ENCODE measurements at regions not wholly inside any gene's neighbourhood (a gene's known extent, or its start where the extent isn't known, plus 50 kb on each side); places are given as distances from the start of the nearest gene placed in this dataset.
"Not testable (repeated sequence)": the region's sequence is repeated elsewhere in the genome, so short reads cannot be mapped to it uniquely, and the experiment has no call there.

DNA sequence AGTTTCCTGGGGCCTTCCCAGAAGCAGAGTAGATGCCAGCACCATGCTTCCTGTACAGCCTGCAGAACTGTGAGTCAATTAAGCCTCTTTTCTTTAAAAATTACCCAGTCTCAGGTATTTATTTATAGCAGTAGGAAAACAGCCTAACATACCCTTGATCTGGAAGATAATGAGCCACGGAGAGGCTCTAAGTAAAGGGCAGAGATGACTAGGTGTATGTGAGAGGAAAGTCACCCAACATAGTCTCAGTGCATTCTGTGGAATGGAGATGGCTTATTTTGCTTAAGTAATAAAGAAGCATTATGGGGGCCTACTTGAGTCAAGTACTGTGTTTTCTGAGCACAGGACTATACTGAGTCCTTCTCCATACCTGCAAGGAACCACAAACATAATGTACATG lies 199.5 kb downstream of the CPEB2 start:
- H3K27ac Mint-ChIP-seq = no peak overlapping the region
- H3K4me3 Mint-ChIP-seq = no peak overlapping the region
- intact Hi-C loops (cut with micrococcal nuclease) = no loop called here
- peaks cover 13% of the 10 kb centered on the region for H3K9me3 Mint-ChIP-seq
- no peaks in the 10 kb centered on the region for H3K4me1 Mint-ChIP-seq (ENCODE audit: low read depth)
- DNase-seq = no peak
- peaks cover 4% of the 10 kb centered on the region for H3K36me3 Mint-ChIP-seq (ENCODE audit: low read depth)
- CTCF ChIA-PET = no interaction called here
- peaks cover 6% of the 10 kb centered on the region for H3K27me3 Mint-ChIP-seq (ENCODE audit: low read depth)

DNA sequence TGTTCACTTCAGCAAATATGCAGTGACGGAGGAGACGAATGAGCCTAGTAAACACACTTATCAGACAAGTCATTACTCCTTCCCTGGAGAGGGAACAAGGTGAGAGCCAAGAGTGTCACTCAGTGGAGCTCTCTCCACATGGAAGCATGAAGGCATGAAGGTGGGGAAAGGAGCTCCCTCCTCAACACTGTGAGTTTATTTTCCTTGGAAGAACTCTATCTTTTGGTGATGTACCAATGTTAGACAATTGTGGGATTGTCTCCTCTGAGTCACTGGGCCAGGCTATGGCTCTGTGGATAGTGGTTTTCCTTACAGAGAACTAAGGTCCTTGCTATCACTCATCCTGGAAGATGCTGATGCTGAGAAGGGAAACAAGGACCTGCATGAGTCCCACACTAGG lies 200.2 kb downstream of the CPEB2 start:
- intact Hi-C loops (cut with micrococcal nuclease) = no loop called here
- H3K27me3 Mint-ChIP-seq (ENCODE audit: low read depth) = peaks cover 7% of the 10 kb centered on the region
- H3K4me3 Mint-ChIP-seq = no peak overlapping the region
- H3K27ac Mint-ChIP-seq = no peak overlapping the region
- peaks cover 20% of the 10 kb centered on the region for H3K9me3 Mint-ChIP-seq
- H3K36me3 Mint-ChIP-seq (ENCODE audit: low read depth) = peaks cover 5% of the 10 kb centered on the region
- no peaks in the 10 kb centered on the region for H3K4me1 Mint-ChIP-seq (ENCODE audit: low read depth)
- no peak for DNase-seq
- CTCF ChIA-PET = interaction anchor here (0.6 kb wide), 1 partner anchor 36 kb away, joined by 4 read pairs; no protein-coding TSS in a partner anchor

DNA sequence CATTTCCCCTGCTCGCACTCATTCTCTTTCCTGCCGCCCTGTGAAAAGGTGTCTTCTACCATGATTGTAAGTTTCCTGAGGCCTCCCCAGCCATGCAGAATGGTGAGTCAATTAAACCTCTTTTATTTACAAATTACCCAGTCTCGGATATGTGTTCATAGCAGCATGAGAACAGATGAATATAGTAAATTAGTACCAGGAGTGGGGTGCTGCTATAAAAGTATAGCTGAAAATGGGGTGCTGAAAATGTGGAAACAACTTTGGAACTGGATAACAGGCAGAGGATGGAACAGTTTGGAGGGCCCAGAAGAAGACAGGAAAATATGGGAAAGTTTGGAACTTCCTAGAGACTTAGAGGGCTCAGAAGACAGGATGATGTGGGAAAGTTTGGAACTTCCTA lies 204.2 kb downstream of the CPEB2 start:
- DNase-seq; H3K4me3 Mint-ChIP-seq; CTCF ChIA-PET; intact Hi-C loops (cut with micrococcal nuclease); H3K36me3 Mint-ChIP-seq (ENCODE audit: low read depth); H3K27me3 Mint-ChIP-seq (ENCODE audit: low read depth); H3K27ac Mint-ChIP-seq; H3K4me1 Mint-ChIP-seq (ENCODE audit: low read depth): not testable (repeated sequence)
- H3K9me3 Mint-ChIP-seq = peaks cover 25% of the 10 kb centered on the region

DNA sequence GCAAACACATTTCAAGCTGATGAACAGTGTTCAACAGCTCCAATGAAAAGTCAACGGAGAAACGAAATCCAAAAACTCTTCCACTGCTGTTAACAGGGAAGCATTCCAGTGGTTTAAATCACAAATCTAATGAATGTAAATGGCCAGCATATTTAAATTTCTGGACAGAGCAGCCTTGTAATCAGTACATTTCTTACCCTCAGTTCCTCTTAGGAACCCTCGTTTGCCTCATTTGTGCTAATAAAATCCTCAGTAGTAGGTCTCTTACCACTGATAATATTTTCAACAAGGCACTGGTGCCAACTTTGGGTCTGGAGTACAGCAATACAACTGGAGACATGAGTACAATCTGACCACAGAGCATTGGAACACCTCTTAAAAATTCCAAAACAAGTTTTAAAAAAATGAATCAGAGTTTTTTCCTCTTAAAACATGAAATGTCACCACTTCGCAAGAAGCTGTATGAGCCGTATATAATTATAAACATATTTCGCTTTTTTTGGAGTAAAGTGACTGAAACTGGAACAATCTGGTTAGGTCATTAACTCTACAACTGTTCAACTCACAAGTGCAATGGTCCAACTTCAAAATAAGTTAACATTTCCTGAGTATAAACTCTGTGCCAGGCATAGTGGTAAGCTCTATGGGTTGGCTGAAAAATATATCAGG lies 211.2 kb downstream of the CPEB2 start:
- Mint-ChIP-seq H3K9me3 (no peaks in the 10 kb centered on the region), H3K36me3 (ENCODE audit: low read depth) (no peaks in the 10 kb centered on the region), H3K4me1 (ENCODE audit: low read depth) (no peaks in the 10 kb centered on the region), H3K27me3 (ENCODE audit: low read depth) (peaks cover 6% of the 10 kb centered on the region), H3K27ac (no peak overlapping the region), H3K4me3 (no peak overlapping the region)
- no peak for DNase-seq
- intact Hi-C loops (cut with micrococcal nuclease) = no loop called here
- CTCF ChIA-PET = interaction anchor here (0.7 kb wide), 1 partner anchor 231 kb away, joined by 5 read pairs; no protein-coding TSS in a partner anchor

DNA sequence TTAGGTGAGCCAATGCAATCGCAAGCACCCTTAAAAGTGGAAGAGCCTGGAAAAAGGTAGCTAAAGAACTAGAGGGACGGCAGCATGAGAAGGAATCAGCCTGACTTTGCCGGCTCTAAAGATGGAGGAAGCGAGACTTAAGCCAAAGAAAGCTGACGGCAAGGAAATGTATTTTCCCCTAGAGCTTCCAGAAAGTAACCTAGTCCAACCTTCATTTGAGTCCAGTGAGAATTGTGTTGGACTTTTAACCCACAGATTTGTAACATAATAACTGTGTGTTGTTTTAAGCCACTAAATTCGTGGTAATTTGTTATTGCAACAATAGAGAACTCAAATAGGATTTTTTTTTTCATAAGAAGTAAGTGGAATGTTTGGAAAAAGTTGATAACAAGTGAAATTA lies 212.7 kb upstream of the C1QTNF7 start:
- H3K27me3 Mint-ChIP-seq (ENCODE audit: low read depth) = peaks cover 4% of the 10 kb centered on the region
- CTCF ChIA-PET = interaction anchor here (0.6 kb wide), 1 partner anchor 102 kb away, joined by 3 read pairs; no protein-coding TSS in a partner anchor
- H3K9me3 Mint-ChIP-seq = no peaks in the 10 kb centered on the region
- intact Hi-C loops (cut with micrococcal nuclease) = no loop called here
- no peak overlapping the region for H3K27ac Mint-ChIP-seq
- no peaks in the 10 kb centered on the region for H3K4me1 Mint-ChIP-seq (ENCODE audit: low read depth)
- H3K4me3 Mint-ChIP-seq = no peak overlapping the region
- DNase-seq = no peak
- no peaks in the 10 kb centered on the region for H3K36me3 Mint-ChIP-seq (ENCODE audit: low read depth)

DNA sequence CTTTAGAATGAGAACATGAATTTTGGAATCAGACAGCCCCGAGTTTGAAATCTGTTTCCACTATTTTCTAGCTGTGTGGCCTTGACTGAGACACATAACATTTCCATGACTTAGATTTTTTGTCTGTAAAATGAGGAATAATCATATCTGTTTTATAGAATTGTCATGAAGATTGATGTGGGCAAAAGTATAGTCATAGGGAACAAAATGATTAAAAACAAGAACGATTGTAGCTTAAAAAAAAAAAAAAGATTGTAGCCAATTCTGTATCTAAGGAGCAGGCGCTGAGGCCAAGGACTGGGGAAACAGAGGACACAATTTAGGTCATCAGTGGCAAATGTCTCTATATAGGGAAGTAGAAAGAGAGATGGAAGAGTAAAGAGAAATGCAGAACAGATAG lies 201.6 kb upstream of the C1QTNF7 start:
- no peak for DNase-seq
- intact Hi-C loops (cut with micrococcal nuclease) = no loop called here
- no peak overlapping the region for H3K27ac Mint-ChIP-seq
- no peaks in the 10 kb centered on the region for H3K36me3 Mint-ChIP-seq (ENCODE audit: low read depth)
- CTCF ChIA-PET = interaction anchor here (0.8 to 1.8 kb wide), 3 partner anchors 170 to 233 kb away, joined by 3 to 5 read pairs (median 3); no protein-coding TSS in a partner anchor
- H3K9me3 Mint-ChIP-seq = no peaks in the 10 kb centered on the region
- H3K4me1 Mint-ChIP-seq (ENCODE audit: low read depth) = peaks cover 2% of the 10 kb centered on the region
- no peak overlapping the region for H3K4me3 Mint-ChIP-seq
- no peaks in the 10 kb centered on the region for H3K27me3 Mint-ChIP-seq (ENCODE audit: low read depth)

DNA sequence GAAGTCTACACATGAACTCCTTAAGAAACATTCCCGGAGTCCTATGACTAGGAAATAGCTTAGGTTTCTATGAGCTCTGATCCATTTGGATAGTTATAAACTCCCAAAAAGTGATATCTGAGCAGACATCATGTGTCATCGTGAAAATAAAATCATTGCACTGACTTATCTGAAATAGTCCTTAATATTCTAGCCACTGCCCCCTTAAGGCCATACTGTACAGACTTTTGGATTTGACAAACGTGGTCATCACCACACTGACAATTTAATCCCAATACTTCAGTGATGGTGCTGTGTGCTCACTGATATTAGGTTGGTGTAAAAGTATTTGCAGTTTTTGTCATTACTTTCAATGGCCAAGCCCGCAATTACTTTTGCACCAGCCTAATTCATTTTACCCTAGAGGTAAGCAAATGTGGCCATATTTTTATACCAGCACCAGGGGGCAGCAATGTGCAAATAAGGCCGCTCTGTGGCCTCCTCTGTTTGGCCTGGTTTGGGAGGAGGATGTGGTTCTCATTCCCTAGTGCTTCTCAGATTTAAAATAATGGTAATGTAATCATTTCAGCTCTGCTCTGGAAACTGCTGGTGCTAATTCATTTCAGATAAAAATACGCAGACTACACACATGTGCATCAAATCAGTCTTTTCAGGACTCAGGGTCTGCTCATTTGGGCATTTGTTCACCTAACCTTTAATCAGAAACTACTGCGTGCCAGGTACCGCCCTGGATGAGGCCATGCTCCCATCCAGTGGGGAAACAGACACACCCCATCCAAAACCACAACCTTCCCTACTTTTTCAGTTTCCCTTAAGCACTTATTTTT lies 196.4 kb upstream of the C1QTNF7 start:
- CTCF ChIA-PET = interaction anchor here (0.6 to 9.6 kb wide), 12 partner anchors 15 to 462 kb away, joined by 3 to 134 read pairs (median 4); no protein-coding TSS in a partner anchor
- Mint-ChIP-seq H3K9me3 (no peaks in the 10 kb centered on the region), H3K36me3 (ENCODE audit: low read depth) (no peaks in the 10 kb centered on the region), H3K4me3 (no peak overlapping the region), H3K27ac (no peak overlapping the region), H3K4me1 (ENCODE audit: low read depth) (peaks cover 27% of the 10 kb centered on the region), H3K27me3 (ENCODE audit: low read depth) (no peaks in the 10 kb centered on the region)
- peak; percentile 89 for DNase-seq
- intact Hi-C loops (cut with micrococcal nuclease) = loop anchor here (1.0 to 10.0 kb wide), 10 partner anchors 115 to 771 kb away; partner anchors contain the start of gene CPEB2

DNA sequence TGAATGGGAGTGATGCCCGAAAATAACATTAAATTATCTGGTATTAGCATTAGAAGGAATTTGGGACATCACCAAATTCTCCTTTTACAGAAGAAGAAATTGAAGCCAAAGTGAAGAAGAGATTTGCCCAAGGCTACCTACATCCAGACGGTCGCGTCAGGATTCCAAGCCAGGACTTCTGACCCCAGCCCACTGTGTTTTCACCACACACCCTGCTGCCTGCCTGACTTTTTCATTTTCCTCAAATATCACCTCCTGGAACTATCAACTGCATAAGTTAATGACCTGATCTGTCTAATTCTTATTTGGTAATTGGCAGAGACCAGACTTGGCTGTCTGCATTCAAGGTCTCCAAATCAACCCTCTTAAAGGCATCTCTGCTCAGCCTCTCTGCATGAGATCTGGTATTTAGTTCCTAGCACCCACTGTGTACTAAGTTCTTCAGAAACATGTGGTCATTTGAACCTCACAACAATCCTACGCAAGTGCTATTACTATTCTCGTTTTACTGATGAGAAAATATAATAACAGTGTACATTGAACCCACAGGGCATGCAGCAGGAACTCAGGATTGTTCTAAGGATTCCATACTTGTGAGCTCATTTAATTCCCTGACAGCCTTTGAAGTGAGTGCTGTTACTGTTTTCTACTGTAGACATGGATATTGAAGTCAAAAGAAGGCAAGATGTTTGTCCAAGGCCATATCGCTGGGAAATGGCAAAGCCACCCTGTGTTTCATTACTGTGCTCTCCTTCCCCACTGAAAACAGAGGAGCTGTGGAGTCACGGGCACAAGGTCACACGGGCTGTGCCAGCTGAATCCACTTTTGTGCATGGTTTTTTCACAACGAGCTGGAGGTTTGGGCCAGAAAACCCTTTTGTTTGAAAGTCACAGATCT lies 195.2 kb upstream of the C1QTNF7 start:
- peak overlapping the region; percentile 46 for H3K4me3 Mint-ChIP-seq
- no peaks in the 10 kb centered on the region for H3K9me3 Mint-ChIP-seq
- CTCF ChIA-PET = interaction anchor here (0.5 to 9.6 kb wide), 15 partner anchors 14 to 425 kb away, joined by 3 to 134 read pairs (median 3); no protein-coding TSS in a partner anchor
- H3K27me3 Mint-ChIP-seq (ENCODE audit: low read depth) = no peaks in the 10 kb centered on the region
- peaks cover 27% of the 10 kb centered on the region for H3K4me1 Mint-ChIP-seq (ENCODE audit: low read depth)
- DNase-seq = no peak
- intact Hi-C loops (cut with micrococcal nuclease) = loop anchor here (1.0 to 10.0 kb wide), 10 partner anchors 21 to 1576 kb away; partner anchors contain the start of gene CPEB2
- no peaks in the 10 kb centered on the region for H3K36me3 Mint-ChIP-seq (ENCODE audit: low read depth)
- H3K27ac Mint-ChIP-seq = peak overlapping the region; percentile 70

DNA sequence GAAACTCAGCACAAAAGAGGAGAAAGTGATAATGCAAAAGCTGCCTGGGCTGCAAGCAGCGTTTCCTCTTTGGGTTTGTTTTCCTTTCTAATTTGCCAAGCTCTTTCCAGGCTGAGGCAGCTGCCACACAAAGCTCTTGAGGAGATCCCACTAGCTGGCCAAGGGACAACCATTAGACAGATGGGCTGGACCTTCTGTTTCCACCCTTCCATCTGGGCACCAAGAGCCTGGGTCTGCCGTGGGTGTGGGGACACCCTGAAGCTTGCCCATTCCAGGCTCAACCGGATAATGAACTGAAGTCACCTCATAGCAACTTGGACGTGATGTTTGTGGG lies 194.6 kb upstream of the C1QTNF7 start:
- H3K4me1 Mint-ChIP-seq (ENCODE audit: low read depth) = peaks cover 27% of the 10 kb centered on the region
- CTCF ChIA-PET = interaction anchor here (0.6 to 9.6 kb wide), 13 partner anchors 8 to 441 kb away, joined by 3 to 134 read pairs (median 3); no protein-coding TSS in a partner anchor
- DNase-seq = peak; percentile 34
- peak overlapping the region; percentile 46 for H3K4me3 Mint-ChIP-seq
- intact Hi-C loops (cut with micrococcal nuclease) = loop anchor here (1.0 to 10.0 kb wide), 10 partner anchors 20 to 1577 kb away; partner anchors contain the start of gene CPEB2
- H3K36me3 Mint-ChIP-seq (ENCODE audit: low read depth) = no peaks in the 10 kb centered on the region
- H3K9me3 Mint-ChIP-seq = no peaks in the 10 kb centered on the region
- H3K27ac Mint-ChIP-seq = peak overlapping the region; percentile 70
- H3K27me3 Mint-ChIP-seq (ENCODE audit: low read depth) = no peaks in the 10 kb centered on the region

DNA sequence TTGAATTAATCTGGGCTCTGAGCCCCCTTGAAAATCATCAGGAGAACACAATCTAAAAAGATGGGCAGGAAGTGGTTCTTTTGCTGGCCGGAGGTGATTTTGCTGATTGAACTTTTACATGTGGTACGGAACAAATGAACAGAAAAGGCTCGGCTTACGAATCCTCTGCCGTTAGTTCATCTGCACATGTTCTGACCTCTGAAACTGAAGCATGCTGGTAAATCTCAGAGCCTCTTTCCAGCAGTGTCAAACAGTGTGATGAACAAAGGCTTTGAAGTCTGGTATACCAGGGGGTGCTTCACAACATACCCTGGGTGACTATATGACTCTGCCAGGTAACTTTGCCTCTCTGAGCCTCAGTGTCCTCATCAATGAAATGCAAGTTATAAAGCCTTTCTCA lies 194.2 kb upstream of the C1QTNF7 start:
- CTCF ChIA-PET = interaction anchor here (0.6 to 9.6 kb wide), 13 partner anchors 8 to 440 kb away, joined by 3 to 134 read pairs (median 3); no protein-coding TSS in a partner anchor
- intact Hi-C loops (cut with micrococcal nuclease) = loop anchor here (1.0 to 10.0 kb wide), 11 partner anchors 20 to 1577 kb away; partner anchors contain the start of gene CPEB2
- peak; percentile 56 for DNase-seq

DNA sequence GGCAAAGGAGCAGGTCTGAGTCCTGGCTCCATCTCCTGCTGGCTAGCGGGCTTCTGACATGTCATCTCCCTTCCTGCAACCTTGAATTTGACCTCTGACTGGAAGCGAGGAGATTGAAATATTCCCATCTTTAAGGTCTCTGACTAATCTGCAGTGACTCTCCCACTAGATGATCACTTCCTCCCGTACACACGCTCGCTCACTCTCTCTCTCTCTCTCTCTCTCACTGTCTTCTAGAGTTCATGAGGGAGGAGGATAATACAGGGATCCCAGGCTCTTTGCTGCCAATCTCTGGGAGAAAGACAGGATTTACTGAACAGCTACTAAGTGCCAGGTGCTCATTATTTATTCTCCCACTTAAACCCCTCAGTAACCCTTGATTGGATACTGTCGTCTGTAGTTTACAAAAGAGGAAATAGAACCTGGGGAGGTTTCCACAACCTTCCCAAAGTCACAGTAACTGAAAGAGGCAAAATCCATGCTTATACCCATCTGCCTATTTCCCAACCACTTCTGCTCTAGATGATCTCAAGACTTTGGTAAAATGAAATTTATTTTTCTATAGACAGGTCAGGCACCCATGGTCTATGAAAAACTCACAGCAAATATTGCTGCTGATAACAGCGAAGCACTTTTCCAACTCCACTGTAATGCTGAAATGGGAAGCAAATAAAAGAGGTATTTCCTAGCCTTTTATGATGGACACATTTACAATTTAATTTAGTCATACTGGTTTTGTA lies 193.5 kb upstream of the C1QTNF7 start:
- H3K4me3 Mint-ChIP-seq = peak overlapping the region; percentile 46
- intact Hi-C loops (cut with micrococcal nuclease) = loop anchor here (1.0 to 10.0 kb wide), 5 partner anchors 51 to 768 kb away; no protein-coding TSS in a partner anchor

More for the DNA sequence above, 194.2 kb upstream of the C1QTNF7 start:
- Mint-ChIP-seq H3K4me1 (ENCODE audit: low read depth) (peaks cover 27% of the 10 kb centered on the region), H3K36me3 (ENCODE audit: low read depth) (no peaks in the 10 kb centered on the region), H3K9me3 (no peaks in the 10 kb centered on the region), H3K27ac (peak overlapping the region; percentile 70), H3K27me3 (ENCODE audit: low read depth) (no peaks in the 10 kb centered on the region), H3K4me3 (peak overlapping the region; percentile 46)

More for the DNA sequence above, 193.5 kb upstream of the C1QTNF7 start:
- CTCF ChIA-PET = interaction anchor here (1.0 to 9.6 kb wide), 4 partner anchors 9 to 224 kb away, joined by 3 to 134 read pairs (median 30); no protein-coding TSS in a partner anchor
- peak; percentile 40 for DNase-seq
- Mint-ChIP-seq H3K4me1 (ENCODE audit: low read depth) (peaks cover 27% of the 10 kb centered on the region), H3K27ac (peak overlapping the region; percentile 70), H3K27me3 (ENCODE audit: low read depth) (no peaks in the 10 kb centered on the region), H3K36me3 (ENCODE audit: low read depth) (no peaks in the 10 kb centered on the region), H3K9me3 (no peaks in the 10 kb centered on the region)

Measured in activated naive CD4-positive, alpha-beta T cell treated with anti-CD3 and anti-CD28 coated beads for 36 hours (primary cell).